HEK293T (cell line): ENCODE measurements at regions not wholly inside any gene's neighbourhood (a gene's known extent, or its start where the extent isn't known, plus 50 kb on each side); places are given as distances from the start of the nearest gene placed in this dataset.

Experiments used
- CTCF ChIA-PET: fragments of 350-600 bp; formaldehyde crosslinking; extraction: SDS; loops from one replicate; lab custom pipeline; 2021; ENCODE audit warnings: antibody characterized with exemption, inconsistent platforms; lab: Yijun Ruan, JAX
- POLR2A ChIA-PET: fragments of 350-600 bp; formaldehyde crosslinking; extraction: SDS; loops from one replicate; lab custom pipeline; 2020; ENCODE audit warnings: antibody characterized with exemption, inconsistent platforms; lab: Yijun Ruan, JAX
- DNase-seq: peaks from one replicate; pipeline ENCODE4 v3.0.0; 2012; ENCODE audit warnings: mixed read lengths; ENCODE audit errors: extremely low spot score
- ARNT ChIP-seq: fragments of 450-650 bp; IDR thresholded peaks from 2 replicates; pipeline ENCODE4 v1.6.1; 2017; ENCODE audit warnings: mild to moderate bottlenecking
- BHLHE40 ChIP-seq: fragments of 450-650 bp; IDR thresholded peaks from 2 replicates; pipeline ENCODE4 v1.6.1; 2016; ENCODE audit warnings: mild to moderate bottlenecking, moderate library complexity, borderline replicate concordance
- CTBP1 ChIP-seq: fragments of 450-650 bp; IDR thresholded peaks from 2 replicates; pipeline ENCODE4 v1.6.1; 2016; ENCODE audit warnings: borderline replicate concordance
- ELF4 ChIP-seq: fragments of 450-650 bp; IDR thresholded peaks from 2 replicates; pipeline ENCODE4 v1.6.1; 2017; ENCODE audit warnings: antibody characterized with exemption
- FOXA1 ChIP-seq: fragments of 450-650 bp; IDR thresholded peaks from 2 replicates; pipeline ENCODE4 v1.6.1; 2016; ENCODE audit warnings: mild to moderate bottlenecking
- FOXK2 ChIP-seq: fragments of 450-650 bp; IDR thresholded peaks from 2 replicates; pipeline ENCODE4 v1.6.1; 2016; ENCODE audit warnings: mild to moderate bottlenecking
- FOXM1 ChIP-seq: fragments of 450-650 bp; IDR thresholded peaks from 2 replicates; pipeline ENCODE4 v1.6.1; 2017; ENCODE audit warnings: mild to moderate bottlenecking, borderline replicate concordance
- HDGF ChIP-seq: fragments of 450-650 bp; IDR thresholded peaks from 2 replicates; pipeline ENCODE4 v1.6.1; 2017; ENCODE audit warnings: antibody characterized with exemption, borderline replicate concordance
- L3MBTL2 ChIP-seq: fragments of 450-650 bp; conservative IDR thresholded peaks from 2 replicates; pipeline ENCODE4 v1.6.1; 2016; ENCODE audit warnings: mild to moderate bottlenecking
- LEF1 ChIP-seq: fragments of 450-650 bp; IDR thresholded peaks from 2 replicates; pipeline ENCODE4 v1.6.1; 2017; ENCODE audit warnings: mild to moderate bottlenecking, borderline replicate concordance
- NFRKB ChIP-seq: fragments of 450-650 bp; IDR thresholded peaks from 2 replicates; pipeline ENCODE4 v1.6.1; 2016; ENCODE audit warnings: mild to moderate bottlenecking, moderate library complexity
- PKNOX1 ChIP-seq: fragments of 450-650 bp; IDR thresholded peaks from 2 replicates; pipeline ENCODE4 v1.6.1; 2016
- SP1 ChIP-seq: fragments of 450-650 bp; IDR thresholded peaks from 2 replicates; pipeline ENCODE4 v1.6.1; 2017
- SUZ12 ChIP-seq: fragments of 450-650 bp; IDR thresholded peaks from 2 replicates; pipeline ENCODE4 v1.6.1; 2016; ENCODE audit warnings: mild to moderate bottlenecking
- TARDBP ChIP-seq: fragments of 450-650 bp; IDR thresholded peaks from 2 replicates; pipeline ENCODE4 v1.6.1; 2016
- ZNF384 ChIP-seq: fragments of 450-650 bp; IDR thresholded peaks from 2 replicates; pipeline ENCODE4 v1.6.1; 2016

- POLR2A ChIA-PET, result no interaction called here
- no peak for TF ChIP-seq ZNF384
- TF ChIP-seq L3MBTL2, result no peak
- DNase-seq, result no peak
- CTCF ChIA-PET, result no interaction called here
Measured at GRCh38 chr15:26477044-26477443, 295.8 kb downstream of the GABRB3 start.

GRCh38 chr15:26475554-26475953 lies 297.3 kb downstream of the GABRB3 start:
- DNase-seq, result no peak
- CTCF ChIA-PET, result no interaction called here
- TF ChIP-seq LEF1 (no peak), FOXA1 (no peak), NFRKB (no peak), FOXK2 (no peak), HDGF (no peak), FOXM1 (no peak), CTBP1 (no peak), TARDBP (no peak), BHLHE40 (no peak), PKNOX1 (no peak), ARNT (no peak), ZNF384 (no peak), SP1 (no peak), L3MBTL2 (no peak), ELF4 (no peak), SUZ12 (no peak)
- POLR2A ChIA-PET, result no interaction called here

- no peak for DNase-seq
- POLR2A ChIA-PET, result no interaction called here
- CTCF ChIA-PET, result no interaction called here
- TF ChIP-seq FOXK2 (no peak), TARDBP (no peak), ZNF384 (no peak), L3MBTL2 (no peak), SP1 (no peak)
Measured at GRCh38 chr15:26472661-26473060, 300.2 kb downstream of the GABRB3 start.

- CTCF ChIA-PET, result no interaction called here
- DNase-seq, result no peak
- TF ChIP-seq ZNF384, result no peak
- TF ChIP-seq HDGF, result no peak
- TF ChIP-seq FOXM1, result no peak
- no peak for TF ChIP-seq ELF4
- no peak for TF ChIP-seq LEF1
- no peak for TF ChIP-seq ARNT
- TF ChIP-seq BHLHE40, result no peak
- TF ChIP-seq L3MBTL2, result no peak
- no peak for TF ChIP-seq NFRKB
- no peak for TF ChIP-seq SP1
- no peak for TF ChIP-seq FOXA1
- TF ChIP-seq FOXK2, result no peak
- no peak for TF ChIP-seq TARDBP
- no peak for TF ChIP-seq SUZ12
- no peak for TF ChIP-seq CTBP1
- no peak for TF ChIP-seq PKNOX1
- POLR2A ChIA-PET, result no interaction called here
Measured at GRCh38 chr15:26461847-26462608, 310.8 kb downstream of the GABRB3 start.

- ChIA-PET POLR2A (no interaction called here), CTCF (no interaction called here)
- no peak for DNase-seq
- TF ChIP-seq NFRKB, result no peak
Measured at GRCh38 chr15:26460165-26460564, 312.7 kb downstream of the GABRB3 start.

- no peak for DNase-seq
- POLR2A ChIA-PET, result no interaction called here
- CTCF ChIA-PET, result no interaction called here
- TF ChIP-seq NFRKB, result no peak
- no peak for TF ChIP-seq ARNT
- no peak for TF ChIP-seq FOXA1
- no peak for TF ChIP-seq FOXM1
- no peak for TF ChIP-seq PKNOX1
- no peak for TF ChIP-seq BHLHE40
- TF ChIP-seq TARDBP, result no peak
- no peak for TF ChIP-seq L3MBTL2
- TF ChIP-seq CTBP1, result no peak
- no peak for TF ChIP-seq LEF1
- no peak for TF ChIP-seq ELF4
- no peak for TF ChIP-seq ZNF384
- no peak for TF ChIP-seq SUZ12
- TF ChIP-seq FOXK2, result no peak
- no peak for TF ChIP-seq SP1
- TF ChIP-seq HDGF, result no peak
Measured at GRCh38 chr15:26455828-26456227, 317.0 kb downstream of the GABRB3 start.

GRCh38 chr15:26453914-26454313 lies 319.0 kb downstream of the GABRB3 start:
- ChIA-PET POLR2A (no interaction called here), CTCF (no interaction called here)
- TF ChIP-seq ARNT (no peak), ELF4 (no peak), HDGF (no peak), SUZ12 (no peak), TARDBP (no peak), ZNF384 (no peak), FOXA1 (no peak), FOXK2 (no peak), BHLHE40 (no peak), CTBP1 (no peak), FOXM1 (no peak)
- DNase-seq, result no peak
